Neural cell (in vitro differentiated cells): ENCODE measurements at regions not wholly inside any gene's neighbourhood (a gene's known extent, or its start where the extent isn't known, plus 50 kb on each side); places are given as distances from the start of the nearest gene placed in this dataset.
"Not testable (repeated sequence)": the region's sequence is repeated elsewhere in the genome, so short reads cannot be mapped to it uniquely, and the experiment has no call there.

ENCODE experiments used
- H2AFZ ChIP-seq: fragments of 200-600, 300-800 bp; sonication (generic), shearing (Covaris generic); 2 replicates; pipeline ENCODE4 v1.6.0; 2014; ENCODE audit warnings: low read depth, mild to moderate bottlenecking, antibody characterized with exemption, low read length, moderate library complexity
- H3F3A ChIP-seq: fragments of 200-600 bp; shearing (Covaris generic); 2 replicates; pipeline ENCODE4 v1.6.1; 2016; ENCODE audit warnings: mild to moderate bottlenecking, moderate library complexity, mixed read lengths, antibody characterized with exemption, low read length; ENCODE audit not compliant: insufficient read depth, poor library complexity, severe bottlenecking
- H3K27ac ChIP-seq: fragments of 200-600, 300-800 bp; sonication (generic), shearing (Covaris generic); 2 replicates; pipeline ENCODE4 v1.5.1; 2014; ENCODE audit warnings: mild to moderate bottlenecking, low read length, moderate library complexity
- H3K27me3 ChIP-seq: fragments of 300-800, 200-600 bp; sonication (generic), shearing (Covaris generic); 2 replicates; pipeline ENCODE4 v1.6.0; 2014; ENCODE audit warnings: mild to moderate bottlenecking, low read depth, low read length, moderate library complexity; ENCODE audit not compliant: insufficient read depth
- H3K36me3 ChIP-seq: fragments of 300-800, 200-600 bp; sonication (generic), shearing (Covaris generic); 2 replicates; pipeline ENCODE4 v1.5.1; 2014; ENCODE audit warnings: mild to moderate bottlenecking, antibody characterized with exemption, low read length, moderate library complexity; ENCODE audit not compliant: insufficient read depth
- H3K4me2 ChIP-seq: fragments of 300-800, 200-600 bp; sonication (generic), shearing (Covaris generic); 2 replicates; pipeline ENCODE4 v1.6.0; 2014; ENCODE audit warnings: mild to moderate bottlenecking, low read length
- H3K4me3 ChIP-seq: fragments of 300-800, 200-600 bp; sonication (generic), shearing (Covaris generic); 2 replicates; pipeline ENCODE4 v1.5.1; 2014; ENCODE audit warnings: mild to moderate bottlenecking, low read length, moderate library complexity
- H3K79me2 ChIP-seq: fragments of 200-600 bp; shearing (Covaris generic); replicated peaks from 2 replicates; pipeline ENCODE4 v1.6.0; 2014; ENCODE audit warnings: mild to moderate bottlenecking, low read length, moderate library complexity; ENCODE audit not compliant: insufficient read depth
- H3K9ac ChIP-seq: fragments of 300-800, 200-600 bp; sonication (generic), shearing (Covaris generic); 2 replicates; pipeline ENCODE4 v1.6.1; 2016; ENCODE audit warnings: mild to moderate bottlenecking, low read length, mixed read lengths
- H3K9me2 ChIP-seq: fragments of 200-600 bp; shearing (Covaris generic); 2 replicates; pipeline ENCODE4 v1.6.1; 2016; ENCODE audit warnings: mild to moderate bottlenecking, low read length, mixed read lengths; ENCODE audit not compliant: insufficient read depth
- H3K9me3 ChIP-seq: fragments of 200-600, 300-800 bp; sonication (generic), shearing (Covaris generic); 2 replicates; pipeline ENCODE4 v1.6.1; 2016; ENCODE audit warnings: mild to moderate bottlenecking, mixed run types, low read length, moderate library complexity, mixed read lengths
- H4K20me1 ChIP-seq: fragments of 200-600 bp; shearing (Covaris generic); 2 replicates; pipeline ENCODE4 v1.6.1; 2016; ENCODE audit warnings: mild to moderate bottlenecking, mixed run types; ENCODE audit not compliant: insufficient read depth
- SMC3 ChIP-seq: fragments of 450-650 bp; conservative IDR thresholded peaks from 2 replicates; pipeline ENCODE4 v1.6.1; 2014; ENCODE audit warnings: antibody characterized with exemption, mild to moderate bottlenecking, moderate library complexity; ENCODE audit not compliant: poor library complexity
- TAF1 ChIP-seq: IDR thresholded peaks from 2 replicates; pipeline ENCODE4 v1.6.1; 2012; ENCODE audit warnings: low read depth

GRCh38 chr7:150000780-150001599, 127.2 kb downstream of the ATP6V0E2 start:
- not testable (repeated sequence) for H3K4me3 ChIP-seq, H3K9me3 ChIP-seq, H2AFZ ChIP-seq, H3K27me3 ChIP-seq, H3K4me2 ChIP-seq, H3K79me2 ChIP-seq, H3K9me2 ChIP-seq, H3K36me3 ChIP-seq, H3K27ac ChIP-seq, H4K20me1 ChIP-seq, H3K9ac ChIP-seq, H3F3A ChIP-seq

GRCh38 chr7:150003304-150003810, 129.6 kb downstream of the ATP6V0E2 start:
- no peaks in the 10 kb centered on the region for H3F3A ChIP-seq
- no peak overlapping the region for H3K27ac ChIP-seq
- no peak overlapping the region for H3K4me3 ChIP-seq
- H3K36me3 ChIP-seq: no peaks in the 10 kb centered on the region
- no peak overlapping the region for H2AFZ ChIP-seq
- H3K79me2 ChIP-seq: no peaks in the 10 kb centered on the region
- H3K9ac ChIP-seq: no peak overlapping the region
- H3K9me3 ChIP-seq: no peaks in the 10 kb centered on the region
- no peak overlapping the region for H3K4me2 ChIP-seq
- no peak for TF ChIP-seq TAF1
- TF ChIP-seq SMC3: no peak
- no peaks in the 10 kb centered on the region for H4K20me1 ChIP-seq
- no peaks in the 10 kb centered on the region for H3K9me2 ChIP-seq
- no peaks in the 10 kb centered on the region for H3K27me3 ChIP-seq

GRCh38 chr7:150003973-150004372, 130.2 kb downstream of the ATP6V0E2 start:
- not testable (repeated sequence) for H3K9me2 ChIP-seq

GRCh38 chr7:150004843-150005242, 131.1 kb downstream of the ATP6V0E2 start:
- H3K36me3 ChIP-seq, H3K27me3 ChIP-seq: not testable (repeated sequence)

More at GRCh38 chr7:150003973-150004372, 130.2 kb downstream of the ATP6V0E2 start:
- not testable (repeated sequence) for H3K9me3 ChIP-seq, H3F3A ChIP-seq, H3K4me3 ChIP-seq, H3K27me3 ChIP-seq, H2AFZ ChIP-seq, H3K36me3 ChIP-seq, H3K79me2 ChIP-seq, H3K4me2 ChIP-seq, H3K9ac ChIP-seq, H3K27ac ChIP-seq, H4K20me1 ChIP-seq

GRCh38 chr7:150009620-150010303, 136.0 kb downstream of the ATP6V0E2 start:
- not testable (repeated sequence) for H3K4me3 ChIP-seq, H2AFZ ChIP-seq, H4K20me1 ChIP-seq, H3F3A ChIP-seq, H3K9me3 ChIP-seq, H3K27ac ChIP-seq, H3K79me2 ChIP-seq, H3K4me2 ChIP-seq, H3K27me3 ChIP-seq, H3K9me2 ChIP-seq, H3K36me3 ChIP-seq, H3K9ac ChIP-seq

More at GRCh38 chr7:150004843-150005242, 131.1 kb downstream of the ATP6V0E2 start:
- not testable (repeated sequence) for H3K4me3 ChIP-seq, H3F3A ChIP-seq, H2AFZ ChIP-seq, H3K4me2 ChIP-seq, H4K20me1 ChIP-seq, H3K9ac ChIP-seq, H3K9me3 ChIP-seq, H3K27ac ChIP-seq, H3K9me2 ChIP-seq, H3K79me2 ChIP-seq

- H3K27ac ChIP-seq, H3K27me3 ChIP-seq, H3K36me3 ChIP-seq, H3K4me2 ChIP-seq, H2AFZ ChIP-seq, H3K79me2 ChIP-seq, H3F3A ChIP-seq, H3K9me3 ChIP-seq, H3K9me2 ChIP-seq, H4K20me1 ChIP-seq, H3K9ac ChIP-seq, H3K4me3 ChIP-seq: not testable (repeated sequence)
These were observed 143.0 kb downstream of the ATP6V0E2 start for GRCh38 chr7:150016651-150017189.

- H3K9me2 ChIP-seq, H3K4me2 ChIP-seq, H3F3A ChIP-seq, H3K27ac ChIP-seq, H3K36me3 ChIP-seq, H3K9ac ChIP-seq, H3K4me3 ChIP-seq, H3K9me3 ChIP-seq, H2AFZ ChIP-seq, H3K79me2 ChIP-seq, H4K20me1 ChIP-seq, H3K27me3 ChIP-seq: not testable (repeated sequence)
These were observed 146.4 kb downstream of the ATP6V0E2 start for GRCh38 chr7:150020210-150020609.
